Panc1 (cell line): ENCODE measurements at regions not wholly inside any gene's neighbourhood (a gene's known extent, or its start where the extent isn't known, plus 50 kb on each side); places are given as distances from the start of the nearest gene placed in this dataset.

Source experiments
- ATAC-seq: fragments of 200-7000 bp; cut with Tn5 transposase; 2 replicates; pipeline ENCODE4 v1.9.1; 2020; ENCODE audit warnings: mild to moderate bottlenecking, moderate library complexity
- BruUV-seq: library from RNA; stranded (reverse); fragments of 400-500 nt; replicated peaks from 2 replicates; lab custom pipeline; 2021; lab: Mats Ljungman, UMichigan
- CTCF ChIA-PET: fragments of 300-600 bp; sonication (Branson Sonifier 250); formaldehyde crosslinking; loops from one replicate; lab custom pipeline; 2022; ENCODE audit warnings: antibody characterized with exemption; lab: Charles Lee
- POLR2A ChIA-PET: fragments of 300-600 bp; sonication (Branson Sonifier 250); formaldehyde crosslinking; loops from one replicate; lab custom pipeline; 2022; ENCODE audit warnings: antibody characterized with exemption; lab: Charles Lee
- DNase-seq: peaks from one replicate; pipeline ENCODE4 v3.0.0-alpha.2; 2010; ENCODE audit warnings: low read depth, low spot score
- H3K27ac ChIP-seq: 2 replicates; pipeline ENCODE4 v1.5.1; 2011; ENCODE audit warnings: mild to moderate bottlenecking, low read length, inconsistent platforms
- H3K27me3 ChIP-seq: fragments of 200-500 bp; sonication (Bioruptor generic); 2 replicates; pipeline ENCODE4 v1.6.0; 2014; ENCODE audit warnings: low read length, inconsistent platforms; ENCODE audit not compliant: control insufficient read depth, insufficient read depth
- H3K36me3 ChIP-seq: fragments of 200-500 bp; sonication (Bioruptor generic); 2 replicates; pipeline ENCODE4 v1.5.1; 2014; ENCODE audit warnings: inconsistent platforms, mild to moderate bottlenecking, low read length, moderate library complexity; ENCODE audit not compliant: control insufficient read depth, insufficient read depth
- H3K4me1 ChIP-seq: 2 replicates; pipeline ENCODE4 v1.5.1; 2011; ENCODE audit warnings: inconsistent platforms, mild to moderate bottlenecking, low read length, moderate library complexity; ENCODE audit not compliant: control insufficient read depth, insufficient read depth
- H3K4me3 ChIP-seq, 2 experiments: 2 replicates each; pipeline ENCODE4 v1.5.1; 2011 to 2012; ENCODE audit warnings: low read depth in 2 of 2, low read length in 2 of 2, mild to moderate bottlenecking in 2 of 2, inconsistent platforms in 1 of 2, moderate library complexity in 1 of 2
- H3K9me3 ChIP-seq: fragments of 200-500 bp; sonication (Bioruptor generic); 2 replicates; pipeline ENCODE4 v1.5.1; 2014; ENCODE audit warnings: low read depth, mild to moderate bottlenecking, inconsistent platforms, low read length, moderate library complexity; ENCODE audit not compliant: control insufficient read depth, insufficient read depth
- CTCF ChIP-seq: fragments of 450-650 bp; IDR thresholded peaks from 2 replicates; pipeline ENCODE4 v1.5.1; 2017; ENCODE audit warnings: mild to moderate bottlenecking
- POLR2AphosphoS5 ChIP-seq: IDR thresholded peaks from 2 replicates; pipeline ENCODE4 v1.6.1; 2012; ENCODE audit warnings: mild to moderate bottlenecking, low read depth, low read length, moderate library complexity
- REST ChIP-seq, 2 experiments: IDR thresholded peaks; 2 replicates each; pipeline ENCODE4 v1.6.1; 2011 to 2012; ENCODE audit warnings: low read depth in 2 of 2, control low read depth in 1 of 2, low read length in 1 of 2, mild to moderate bottlenecking in 1 of 2, moderate library complexity in 1 of 2; ENCODE audit not compliant: insufficient read depth in 1 of 2
- SIN3A ChIP-seq: IDR thresholded peaks from 2 replicates; pipeline ENCODE4 v1.6.1; 2012; ENCODE audit warnings: low read depth, mild to moderate bottlenecking, low read length, moderate library complexity, borderline replicate concordance; ENCODE audit not compliant: insufficient read depth
- TCF7L2 ChIP-seq: IDR thresholded peaks from 2 replicates; pipeline ENCODE4 v1.6.1; 2011; ENCODE audit warnings: mild to moderate bottlenecking, low read depth, low read length, inconsistent platforms
- in situ Hi-C: cut with HindIII; loops from 2 replicates; pipeline ENCODE4 v1.10.0; 2016; ENCODE audit warnings: low sequenced_read_pairs, low pct_unique_long_range_greater_than_20kb
- intact Hi-C: fragments of 100-400 bp; cut with micrococcal nuclease; formaldehyde crosslinking; loops from one replicate; pipeline ENCODE4 v1.10.0; 2022; ENCODE audit not compliant: unreplicated experiment

- POLR2A ChIA-PET, result no interaction called here
- no TSS peak for BruUV-seq
- Histone ChIP-seq H3K36me3 (no peaks in the 10 kb centered on the region), H3K4me3 (no peak overlapping the region), H3K27ac (no peak overlapping the region), H3K27me3 (no peaks in the 10 kb centered on the region), H3K4me1 (no peaks in the 10 kb centered on the region; the same call in 1 of the 2 replicates), H3K9me3 (no peaks in the 10 kb centered on the region)
- intact Hi-C loops (no loop called here), in situ Hi-C loops (no loop called here)
- CTCF ChIA-PET, result no interaction called here
- TF ChIP-seq TCF7L2 (no peak), CTCF (no peak), POLR2AphosphoS5 (no peak), REST (IDR thresholded peaks at IDR 0.05; ENCODE audit: insufficient read depth in 1 of 2, low read depth in 2 of 2, low read length in 1 of 2) (no peak), SIN3A (no peak)
- DNase-seq, result no peak
- ATAC-seq, result no peak
Observed at GRCh38 chr13:90952326-90952725, 395.2 kb upstream of the MIR17HG start.

- Histone ChIP-seq H3K27ac (no peak overlapping the region), H3K4me3 (no peak overlapping the region), H3K9me3 (no peaks in the 10 kb centered on the region), H3K27me3 (no peaks in the 10 kb centered on the region), H3K4me1 (no peaks in the 10 kb centered on the region; the same call in 1 of the 2 replicates), H3K36me3 (no peaks in the 10 kb centered on the region)
- no peak for TF ChIP-seq SIN3A
- no peak for TF ChIP-seq CTCF
- no peak for TF ChIP-seq POLR2AphosphoS5
- no peak for TF ChIP-seq REST (IDR thresholded peaks at IDR 0.05; ENCODE audit: insufficient read depth in 1 of 2, low read depth in 2 of 2, low read length in 1 of 2)
- TF ChIP-seq TCF7L2, result no peak
- ATAC-seq (no peak), DNase-seq (no peak)
- no TSS peak for BruUV-seq
- ChIA-PET CTCF (no interaction called here), POLR2A (no interaction called here)
- in situ Hi-C loops (no loop called here), intact Hi-C loops (no loop called here)
Observed at GRCh38 chr13:90954605-90955195, 392.8 kb upstream of the MIR17HG start.
